Adrenal gland (tissue), 9 donors: ENCODE measurements at regions not wholly inside any gene's neighbourhood (a gene's known extent, or its start where the extent isn't known, plus 50 kb on each side); places are given as distances from the start of the nearest gene placed in this dataset.
"Not testable (repeated sequence)": the region's sequence is repeated elsewhere in the genome, so short reads cannot be mapped to it uniquely, and the experiment has no call there.

Experiments
- DNase-seq, 7 donors: peaks; one replicate each; pipeline ENCODE4 v3.0.0-alpha.2; 2019 to 2020
- H3K27ac ChIP-seq, 5 donors: fragments of 200-600 bp; sonication (generic) in 4 of 5; 1 replicate in 3 of 5; 2 replicates in 2 of 5; pipeline versions ENCODE4 v1.5.1 to v1.8.0; 2016 to 2020; ENCODE audit warnings: mild to moderate bottlenecking in 1 of 5
- H3K27me3 ChIP-seq: fragments of 200-600 bp; 2 replicates; pipeline ENCODE4 v1.8.0; 2021
- H3K36me3 ChIP-seq, 2 donors: fragments of 200-600 bp; replicated peaks in 1 of 2; 1 replicate in 1 of 2; 2 replicates in 1 of 2; pipeline versions ENCODE4 v1.5.1 to v1.8.0; 2018 to 2022
- H3K4me1 ChIP-seq, 2 donors: fragments of 200-600 bp; replicated peaks in 1 of 2; 1 replicate in 1 of 2; 2 replicates in 1 of 2; pipeline versions ENCODE4 v1.5.1 to v1.8.0; 2018 to 2021
- H3K4me3 ChIP-seq, 4 donors: fragments of 200-600 bp; sonication (generic) in 3 of 4; one replicate each; pipeline ENCODE4 v1.5.1; 2016 to 2018
- H3K9me3 ChIP-seq, 3 donors: fragments of 200-600 bp; sonication (generic) in 1 of 3; replicated peaks in 1 of 3; 1 replicate in 2 of 3; 2 replicates in 1 of 3; pipeline versions ENCODE4 v1.5.1 to v1.8.0; 2016 to 2021
- CTCF ChIP-seq, 6 experiments: fragments of 450-650 bp in 4 of 6; fragments of 200-600 bp in 2 of 6; sonication (generic) in 1 of 6; IDR thresholded peaks; 1 replicate in 5 of 6; 2 replicates in 1 of 6; pipeline versions ENCODE4 v1.5.1 to v1.8.0; 2016 to 2021; ENCODE audit warnings: antibody characterized with exemption in 6 of 6, mild to moderate bottlenecking in 2 of 6, moderate library complexity in 1 of 6
- POLR2A ChIP-seq, 2 donors: fragments of 450-650 bp; IDR thresholded peaks; one replicate each; pipeline ENCODE4 v1.6.1; 2017; ENCODE audit warnings: antibody characterized with exemption in 2 of 2, mild to moderate bottlenecking in 2 of 2, moderate library complexity in 1 of 2
- WGBS, 4 donors: extraction: QIAGEN DNeasy Blood & Tissue Kit in 2 of 4; methylation state at CpG; one replicate each; pipeline versions ENCODE4 v1.1.5 to v1.1.7; 2013 to 2017; 5-methylcytosine and 5-hydroxymethylcytosine counted together
- intact Hi-C, 2 donors: fragments of 100-400 bp; cut with DNase I; formaldehyde crosslinking; loops; one replicate each; pipeline versions ENCODE4 v1.14.1 to v1.15.0; 2022 to 2023
- donor health status: healthy with polysubstance abuse.
- donor health status: Bipolar disorder and iron deficiency.
- donor health status: DM: yes; HTN: yes; CAD: no.
- donor health status: DM: no; HTN: no; CAD: no.
- donor health status: DM: no; HTN: no; CAD: no.

GRCh38 chr1:120544434-120544833, 129.6 kb downstream of the NBPF8 start:
- H3K4me1 ChIP-seq, H3K27ac ChIP-seq, intact Hi-C loops, H3K27me3 ChIP-seq, H3K4me3 ChIP-seq, H3K36me3 ChIP-seq, H3K9me3 ChIP-seq: not testable (repeated sequence)
- peak in 2 of 6 experiments; percentile 28 to 56 for TF ChIP-seq CTCF (IDR thresholded peaks at IDR 0.05)
- 0 to 20% (median 7%) methylated on average over 1 to 2 of the region's 2 CpGs for WGBS, 4 donors
- DNase-seq, result peak; percentile 59 to 94 (median 77)

GRCh38 chr1:120550335-120550734, 135.5 kb downstream of the NBPF8 start:
- H3K4me3 ChIP-seq, H3K27ac ChIP-seq, H3K9me3 ChIP-seq, H3K4me1 ChIP-seq, H3K36me3 ChIP-seq, intact Hi-C loops, DNase-seq, H3K27me3 ChIP-seq: not testable (repeated sequence)
- 71 to 100% methylated on average over 1 of the region's 2 CpGs; no CpG with 5 or more reads in 2 of the 4 donors for WGBS, 4 donors

GRCh38 chr1:120552190-120552589, 137.4 kb downstream of the NBPF8 start:
- H3K27me3 ChIP-seq, H3K4me3 ChIP-seq, H3K36me3 ChIP-seq, H3K27ac ChIP-seq, H3K9me3 ChIP-seq, H3K4me1 ChIP-seq, intact Hi-C loops, DNase-seq: not testable (repeated sequence)

- peak in 3 of 7 donors; percentile 1 to 13 (median 10) for DNase-seq
- H3K27me3 ChIP-seq, H3K4me1 ChIP-seq, H3K36me3 ChIP-seq, intact Hi-C loops, H3K9me3 ChIP-seq: not testable (repeated sequence)
- 1 to 2% (median 1%) methylated on average over 9 to 16 of the region's 46 CpGs; no CpG with 5 or more reads in 1 of the 4 donors for WGBS, 4 donors
- H3K4me3 ChIP-seq, result peak overlapping the region in 1 of 4 donors; percentile 62
- H3K27ac ChIP-seq, result peak overlapping the region in 1 of 5 donors; percentile 13
These were observed 142.9 kb downstream of the NBPF8 start for GRCh38 chr1:120557605-120558302.

- Histone ChIP-seq H3K4me3 (peak overlapping the region in 2 of 4 donors; percentile 37 to 62), H3K27ac (peak overlapping the region in 2 of 5 donors; percentile 56 to 69)
- H3K27me3 ChIP-seq, H3K4me1 ChIP-seq, H3K36me3 ChIP-seq, H3K9me3 ChIP-seq, intact Hi-C loops: not testable (repeated sequence)
- peak in 1 of 2 donors; percentile 36 for TF ChIP-seq POLR2A (IDR thresholded peaks at IDR 0.05)
- 1% methylated on average over 24 to 36 of the region's 72 CpGs; no CpG with 5 or more reads in 2 of the 4 donors for WGBS, 4 donors
- DNase-seq, result peak; percentile 57 to 76 (median 68)
These were observed 143.6 kb downstream of the NBPF8 start for GRCh38 chr1:120558303-120559060.

GRCh38 chr1:120561767-120562166, 146.9 kb downstream of the NBPF8 start:
- H3K36me3 ChIP-seq, H3K9me3 ChIP-seq, DNase-seq, H3K4me1 ChIP-seq, intact Hi-C loops, H3K27ac ChIP-seq, H3K27me3 ChIP-seq, H3K4me3 ChIP-seq: not testable (repeated sequence)
- WGBS, 4 donors, result 81 to 85% (median 82%) methylated on average over 3 of the region's 3 CpGs

GRCh38 chr1:120565396-120565795, 150.6 kb downstream of the NBPF8 start:
- DNase-seq, H3K27me3 ChIP-seq, H3K4me1 ChIP-seq, intact Hi-C loops, H3K4me3 ChIP-seq, H3K36me3 ChIP-seq, H3K27ac ChIP-seq, H3K9me3 ChIP-seq: not testable (repeated sequence)
- no CpG with 5 or more reads among the region's 1 CpG for WGBS, 4 donors

GRCh38 chr1:120567620-120568019, 152.8 kb downstream of the NBPF8 start:
- intact Hi-C loops, DNase-seq, H3K27me3 ChIP-seq, H3K9me3 ChIP-seq, H3K36me3 ChIP-seq, H3K4me3 ChIP-seq, H3K4me1 ChIP-seq, H3K27ac ChIP-seq: not testable (repeated sequence)
- no CpG with 5 or more reads among the region's 3 CpGs for WGBS, 4 donors

GRCh38 chr1:120575201-120575600, 148.5 kb upstream of the NBPF26 start:
- H3K9me3 ChIP-seq, H3K27me3 ChIP-seq, DNase-seq, H3K4me3 ChIP-seq, H3K4me1 ChIP-seq, H3K27ac ChIP-seq, intact Hi-C loops, H3K36me3 ChIP-seq: not testable (repeated sequence)
- no CpG with 5 or more reads among the region's 1 CpG for WGBS, 4 donors

- intact Hi-C loops, H3K9me3 ChIP-seq, H3K36me3 ChIP-seq, H3K4me1 ChIP-seq, DNase-seq, H3K27ac ChIP-seq, H3K4me3 ChIP-seq, H3K27me3 ChIP-seq: not testable (repeated sequence)
- WGBS, 4 donors, result no CpG with 5 or more reads among the region's 1 CpG
These were observed 141.6 kb upstream of the NBPF26 start for GRCh38 chr1:120582135-120582534.
